SW480 (cell line): ENCODE measurements at regions not wholly inside any gene's neighbourhood (a gene's known extent, or its start where the extent isn't known, plus 50 kb on each side); places are given as distances from the start of the nearest gene placed in this dataset.
A peak's percentile ranks its signal among the peaks of the same experiment; 100 is the strongest.

Experiments used
- DNase-seq: peaks from one replicate; pipeline ENCODE4 v3.0.0-alpha.2; 2016; ENCODE audit warnings: low spot score

DNA sequence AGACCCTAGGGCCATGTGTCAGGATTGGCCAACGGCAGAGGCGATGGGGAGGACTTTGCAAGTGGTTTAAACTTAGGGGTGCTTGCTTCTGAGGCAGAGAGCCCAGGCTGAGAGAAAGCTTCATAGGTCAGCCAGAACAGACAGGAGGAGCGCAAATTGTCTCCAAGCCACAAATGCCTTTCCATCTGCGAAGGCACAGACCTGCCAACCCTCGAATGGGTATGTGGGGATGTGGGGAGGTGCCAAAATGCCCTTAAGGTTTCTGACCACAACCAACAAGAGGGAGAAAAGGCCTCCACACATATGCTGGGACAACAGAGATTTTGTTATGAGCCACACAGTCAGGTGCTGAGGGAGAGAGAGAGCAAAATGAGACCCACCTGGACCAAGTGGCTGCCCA is 283.6 kb downstream of the CYP26B1 start:
- no peak for DNase-seq

DNA sequence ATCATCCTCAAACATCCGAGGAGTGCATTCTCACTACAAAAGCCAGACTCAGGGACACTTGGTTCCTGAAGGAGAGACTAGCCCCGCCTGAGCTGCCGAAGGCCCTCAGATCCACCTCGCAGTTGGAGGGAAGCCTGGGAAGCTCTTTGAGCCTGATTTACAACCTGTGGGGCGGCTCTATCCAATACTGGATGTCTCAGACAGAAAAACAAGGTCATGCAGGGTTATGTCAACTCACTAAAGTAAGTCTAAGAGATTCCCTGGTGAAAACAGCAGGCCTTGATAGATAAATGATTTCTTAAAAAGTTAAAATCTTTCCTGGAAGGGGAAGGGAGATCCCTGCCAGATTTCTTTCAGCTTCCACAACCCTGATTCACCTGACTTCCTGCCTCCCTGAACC is 284.3 kb downstream of the CYP26B1 start:
- no peak for DNase-seq

DNA sequence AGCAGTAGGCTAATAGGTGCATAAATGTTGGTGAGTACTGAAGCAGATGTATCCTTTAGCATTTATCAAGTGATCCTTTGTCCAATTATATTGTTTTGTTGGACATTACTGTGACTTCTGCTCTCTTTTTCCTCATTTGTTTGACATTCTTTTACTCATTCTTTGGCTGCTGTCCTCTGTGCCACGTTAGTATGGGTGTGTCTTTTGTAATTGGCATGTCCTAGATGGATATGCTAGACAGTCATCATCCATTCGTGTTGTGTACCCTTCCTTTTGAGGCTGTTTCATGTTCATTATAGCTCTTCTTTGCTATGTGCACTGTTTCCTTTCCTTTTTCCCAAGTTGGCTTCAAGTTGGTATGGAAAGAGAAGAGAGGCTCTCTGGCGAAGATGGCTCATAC is 284.7 kb downstream of the CYP26B1 start:
- no peak for DNase-seq

DNA sequence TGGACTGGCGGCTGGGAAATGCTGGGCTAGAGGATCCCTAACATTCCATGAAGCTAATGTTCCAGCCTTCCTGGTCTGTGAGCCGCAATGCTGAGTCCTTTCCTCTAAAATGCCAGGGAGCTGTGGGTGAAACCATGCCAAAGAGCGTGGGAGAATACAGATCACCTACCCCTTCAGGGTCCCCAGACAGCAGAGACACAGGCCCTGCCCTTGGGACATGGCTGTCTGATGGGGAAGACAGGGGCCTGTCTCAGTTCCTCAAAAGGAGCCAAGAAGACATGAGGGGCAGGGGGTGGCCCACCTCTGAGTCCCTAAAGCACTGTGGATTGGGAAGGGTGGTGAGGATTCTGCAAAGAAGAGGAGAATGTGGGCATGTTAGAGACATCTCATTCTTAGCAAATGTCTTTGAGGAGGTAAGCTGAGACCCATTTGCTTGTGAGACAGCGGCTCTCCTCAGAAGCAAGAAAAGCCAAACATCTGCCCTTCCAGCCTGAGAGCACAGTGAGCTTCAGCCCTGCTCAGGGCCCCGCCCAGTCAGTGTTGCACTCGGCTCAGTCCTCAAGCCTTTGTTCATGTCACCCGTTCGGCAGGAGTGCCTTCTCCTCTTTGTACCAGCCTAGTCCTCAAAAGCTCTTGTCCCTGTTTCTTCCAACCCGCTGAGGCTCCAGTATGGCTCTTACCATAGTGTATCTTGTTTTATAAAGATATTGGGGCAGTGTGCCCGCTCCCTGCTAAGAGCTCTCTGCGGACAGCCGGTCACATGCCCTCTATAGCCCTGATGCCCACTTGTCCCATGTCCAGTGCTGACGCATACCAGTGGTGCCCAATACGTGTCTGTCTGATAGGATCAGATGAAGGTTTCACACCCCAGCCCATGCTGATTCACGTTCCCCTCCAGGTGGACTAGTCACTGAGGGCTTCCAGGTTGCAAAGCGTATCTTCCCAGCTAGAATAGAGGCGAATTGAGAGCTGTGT is 286.2 kb downstream of the CYP26B1 start:
- no peak for DNase-seq

DNA sequence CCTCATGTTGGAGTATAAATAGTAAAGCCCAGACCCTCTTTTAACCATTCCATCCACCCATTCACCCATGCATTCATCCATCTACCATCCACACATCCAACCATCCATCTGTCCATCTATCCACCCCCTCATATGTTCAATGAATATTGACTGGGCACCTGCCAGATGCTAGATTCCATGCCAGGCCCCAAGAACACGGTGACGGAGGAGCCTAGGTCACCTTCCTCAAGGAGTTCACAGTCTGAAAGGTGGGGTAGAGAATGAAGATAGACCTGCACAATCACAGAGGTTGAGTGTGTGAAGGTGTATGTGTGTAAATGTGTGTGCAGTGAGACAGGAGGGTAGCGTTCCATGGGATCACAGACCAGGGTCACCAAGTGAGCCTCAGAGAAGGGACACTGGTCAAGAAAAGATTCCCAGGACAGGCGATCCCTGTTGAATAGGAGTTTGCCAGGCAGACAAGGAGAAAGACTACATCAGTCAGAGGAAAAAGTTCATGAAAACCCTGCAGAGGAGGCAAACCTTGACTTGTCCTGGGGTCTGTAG is 287.2 kb downstream of the CYP26B1 start:
- no peak for DNase-seq

DNA sequence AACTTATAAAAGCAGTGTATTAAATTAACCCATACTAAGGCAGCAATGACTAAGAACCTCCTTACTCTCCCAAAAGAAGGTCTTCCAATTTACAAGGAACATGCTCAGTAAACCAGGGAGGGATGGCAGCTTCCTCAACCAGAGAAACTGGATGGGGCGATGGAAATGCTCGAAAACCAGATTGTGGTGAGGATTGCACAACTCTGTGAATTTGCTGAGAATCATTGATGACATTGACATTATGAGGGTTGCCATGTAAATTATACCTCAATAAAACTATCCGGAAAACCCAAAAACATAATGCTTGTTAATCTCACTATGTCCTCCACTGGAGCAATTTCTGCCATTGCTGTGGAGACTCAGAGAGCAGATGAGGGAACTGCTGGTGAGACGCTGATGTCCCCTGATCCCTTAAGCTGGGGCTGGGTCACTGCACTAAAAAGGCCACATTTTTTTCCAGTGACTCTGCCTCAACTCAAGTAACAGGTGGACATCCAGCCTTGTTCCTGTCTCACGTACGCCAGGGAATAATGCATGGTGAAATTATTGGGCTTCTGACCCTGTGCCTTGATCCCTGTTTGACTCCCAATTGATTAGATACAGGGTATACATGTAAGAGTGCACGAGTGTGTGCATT is 288.3 kb downstream of the CYP26B1 start:
- DNase-seq: no peak

DNA sequence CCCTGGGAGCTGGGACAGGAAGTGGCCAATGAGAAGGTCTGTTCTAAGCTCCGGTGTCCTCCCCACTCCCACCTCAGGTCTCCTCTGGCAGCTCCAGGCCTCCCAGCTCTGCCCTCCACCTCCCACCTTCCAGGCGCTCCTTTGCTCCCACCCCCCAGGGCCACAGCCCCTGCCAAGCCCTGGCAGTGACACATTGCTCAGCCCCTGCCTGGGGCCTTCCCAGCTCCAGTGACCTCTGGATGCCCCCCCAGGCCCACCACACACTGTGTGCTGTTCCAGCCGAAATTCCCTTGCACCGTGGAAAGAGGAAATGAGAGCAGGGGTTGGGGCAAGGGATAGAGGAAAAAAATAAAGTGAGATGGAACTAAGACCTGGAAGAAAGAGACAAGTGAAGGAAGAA is 289.6 kb downstream of the CYP26B1 start:
- no peak for DNase-seq

DNA sequence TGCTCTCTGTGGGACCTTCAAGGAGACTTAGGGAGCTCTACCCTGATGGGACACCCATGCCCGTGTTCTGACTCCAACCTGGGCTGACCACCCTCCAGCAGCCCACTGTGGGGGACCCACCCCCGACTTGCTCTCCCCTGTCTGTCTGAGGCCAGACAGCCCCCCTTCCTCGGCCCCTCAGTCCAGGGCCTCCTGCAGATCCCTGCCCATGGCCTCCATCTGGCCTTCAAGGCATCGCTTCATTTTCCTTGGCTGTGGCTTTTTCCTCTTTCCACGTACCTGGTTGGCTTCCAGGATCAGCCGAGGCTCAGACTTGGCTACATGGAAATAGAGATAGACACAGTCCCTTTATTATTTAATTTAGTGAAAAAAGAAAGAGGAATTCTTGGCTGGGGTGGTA is 290.0 kb downstream of the CYP26B1 start:
- no peak for DNase-seq

DNA sequence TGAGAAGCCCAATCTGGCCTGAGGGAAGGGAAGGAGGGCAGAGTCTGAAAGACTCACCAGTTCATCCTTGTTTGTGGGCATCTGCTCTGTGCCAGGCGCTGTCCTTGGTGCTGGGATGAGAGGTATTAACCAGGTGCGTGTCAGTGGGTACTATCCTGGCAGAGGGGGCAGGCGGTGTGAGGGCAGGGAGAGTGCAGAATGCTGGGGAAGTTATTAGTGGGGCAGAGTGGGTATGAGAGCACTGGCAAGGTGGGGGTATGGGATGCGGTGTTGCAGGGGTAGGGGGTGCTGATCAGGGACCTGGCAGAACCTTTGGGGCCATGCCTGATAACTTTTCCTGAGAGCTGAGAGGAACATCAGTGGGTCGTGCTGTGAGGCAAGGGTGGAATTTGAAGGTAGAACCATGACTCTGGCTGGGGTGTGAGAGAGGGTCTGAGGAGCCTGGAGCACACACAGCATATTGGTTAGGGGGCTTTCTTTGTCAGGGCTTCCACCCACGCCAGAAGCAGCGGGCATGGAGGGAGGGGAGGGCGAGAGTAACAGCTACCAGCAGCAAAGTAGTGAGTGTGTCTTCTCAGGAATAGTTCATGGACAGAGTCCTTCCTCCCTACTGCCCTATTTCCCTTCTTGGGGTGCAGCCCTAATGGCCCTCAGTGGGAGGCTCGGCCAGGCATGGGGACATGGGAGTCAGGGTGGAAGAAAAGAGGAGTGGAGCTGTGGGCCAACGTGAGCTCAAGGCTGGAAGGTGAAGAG is 290.7 kb downstream of the CYP26B1 start:
- peak; percentile 23 for DNase-seq

DNA sequence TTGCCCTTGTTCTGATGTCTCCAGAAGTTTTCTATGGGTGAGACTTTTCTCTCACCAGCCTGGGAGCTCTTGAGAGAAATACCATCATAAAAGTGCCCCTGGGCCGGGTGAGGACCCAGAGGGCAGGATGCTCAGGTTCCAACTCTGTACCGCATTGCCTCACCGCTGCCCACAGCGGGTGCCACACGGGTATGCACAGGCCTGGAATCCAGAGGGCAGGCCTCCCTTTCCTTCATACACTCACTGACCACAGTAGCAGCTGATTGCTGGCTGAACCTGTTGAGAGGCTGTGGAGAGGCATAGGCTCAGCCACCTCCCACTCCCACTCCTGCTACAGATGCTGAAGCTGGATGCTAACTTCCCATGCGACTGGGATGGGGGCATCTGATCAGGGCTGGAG is 293.8 kb downstream of the CYP26B1 start:
- no peak for DNase-seq

DNA sequence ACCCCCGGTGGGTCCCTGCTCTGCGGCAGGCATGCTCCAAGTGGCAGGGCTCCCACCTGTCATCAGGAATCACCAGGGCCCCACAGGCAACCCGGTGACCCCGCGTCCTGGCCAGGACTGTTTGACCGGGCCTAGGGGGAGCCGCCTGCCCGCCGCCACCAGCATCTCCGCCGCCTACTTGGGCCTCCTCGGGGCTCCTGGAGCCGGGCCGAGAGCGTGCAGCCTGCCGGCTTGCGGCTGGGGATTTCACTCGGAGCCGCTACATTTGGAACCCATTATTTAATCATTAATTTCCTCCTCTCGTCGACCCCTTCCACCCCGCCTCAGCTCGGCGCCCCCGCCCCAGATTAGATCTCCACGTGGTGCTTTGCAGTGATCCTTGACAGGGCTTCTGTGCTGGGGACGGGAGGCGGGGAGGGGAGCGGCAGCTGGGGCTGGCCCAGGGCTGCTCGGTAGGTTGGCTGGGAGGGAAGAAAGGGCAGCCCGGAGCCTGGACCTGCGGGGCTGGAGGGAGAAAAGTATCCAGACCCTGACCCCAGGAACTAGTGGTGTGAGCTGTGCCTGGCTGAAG is 295.4 kb downstream of the CYP26B1 start:
- DNase-seq: no peak

DNA sequence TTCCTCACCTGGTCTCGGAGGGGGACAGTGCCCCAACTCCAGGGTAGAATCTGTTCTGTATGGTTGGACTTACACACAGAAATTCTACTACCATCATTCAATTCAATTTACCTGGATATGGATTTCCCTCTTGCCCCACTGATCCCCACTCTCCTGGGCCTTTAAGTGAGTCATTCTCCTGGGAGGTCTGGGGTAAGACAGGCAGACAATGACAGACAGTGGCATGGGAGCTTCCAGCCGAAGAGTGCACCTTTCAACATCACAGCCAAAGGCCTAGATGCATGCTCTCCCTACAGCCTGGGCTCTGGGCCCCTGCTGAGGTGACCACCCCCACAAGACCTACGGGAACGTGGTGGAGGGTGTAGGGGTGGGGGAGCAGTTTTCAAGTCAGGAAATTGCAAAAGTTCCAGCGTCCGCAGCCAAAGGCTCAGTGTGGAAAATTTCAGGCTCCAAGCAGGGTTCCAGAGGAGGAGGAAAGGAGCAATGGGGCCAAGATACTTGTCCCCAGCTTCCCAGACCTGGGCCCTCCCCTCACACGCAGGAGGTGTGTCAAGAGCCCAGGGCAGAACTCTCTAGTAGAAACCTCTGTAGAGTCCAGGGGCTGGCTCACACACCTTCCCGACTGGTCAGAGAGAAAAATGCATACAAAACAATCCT is 296.4 kb downstream of the CYP26B1 start:
- DNase-seq: no peak

DNA sequence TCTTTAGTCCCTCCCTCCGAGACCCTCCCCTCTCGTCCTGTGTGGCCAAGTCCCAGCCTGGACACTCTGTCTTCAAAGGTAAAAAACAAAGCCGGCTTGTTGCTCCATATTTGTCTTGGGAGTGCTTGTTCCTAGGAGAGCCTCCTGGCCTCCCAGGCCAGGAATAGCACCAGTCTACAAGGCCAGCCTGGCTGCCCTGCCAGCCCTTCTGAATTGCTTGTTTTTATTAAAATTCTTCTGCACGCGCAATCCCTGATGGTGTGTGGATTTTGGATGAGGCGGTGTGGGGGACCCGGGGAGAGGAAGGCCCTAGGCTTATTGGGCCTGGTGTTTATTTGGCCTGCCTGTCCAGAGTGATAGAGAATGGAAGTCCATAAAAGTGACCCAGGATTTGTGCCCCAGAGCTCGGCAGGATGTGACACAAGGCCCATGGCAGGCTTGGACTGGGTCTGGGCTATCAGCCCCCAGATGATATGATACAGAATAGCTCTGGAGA is 297.3 kb downstream of the CYP26B1 start:
- DNase-seq: no peak

DNA sequence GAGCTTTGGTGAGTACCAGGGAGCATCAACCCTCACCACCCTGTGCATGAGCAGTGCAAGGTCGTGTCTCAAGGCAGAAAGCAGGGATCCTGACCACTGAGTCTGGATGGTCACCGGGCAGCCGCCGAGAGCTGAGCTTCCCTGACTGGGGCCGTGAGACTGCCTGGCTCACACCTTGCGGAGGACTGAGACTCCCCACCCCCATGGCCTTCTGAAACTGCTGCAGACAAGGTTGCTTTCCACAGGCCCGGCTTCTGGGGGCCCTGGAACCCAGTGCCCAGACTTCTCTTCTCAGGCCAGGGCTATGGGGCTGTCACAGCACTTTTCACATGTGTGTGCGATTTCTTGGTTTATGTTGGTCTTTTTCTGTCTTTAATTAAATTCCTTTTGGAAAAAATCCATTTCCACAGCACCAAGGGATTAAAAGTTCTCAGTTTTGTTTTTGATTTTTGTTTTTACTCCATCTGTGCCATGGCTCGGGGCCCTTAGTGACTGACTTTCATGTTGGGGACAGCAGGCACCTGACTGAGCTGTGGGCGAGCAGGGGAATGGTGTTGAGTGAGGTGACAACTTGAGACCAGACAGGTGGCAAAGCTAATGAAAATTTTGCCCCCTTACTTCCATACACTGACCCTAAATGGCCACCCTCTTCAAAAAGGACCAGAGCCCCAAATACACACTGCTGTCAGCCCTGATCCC is 297.9 kb downstream of the CYP26B1 start:
- DNase-seq: no peak

DNA sequence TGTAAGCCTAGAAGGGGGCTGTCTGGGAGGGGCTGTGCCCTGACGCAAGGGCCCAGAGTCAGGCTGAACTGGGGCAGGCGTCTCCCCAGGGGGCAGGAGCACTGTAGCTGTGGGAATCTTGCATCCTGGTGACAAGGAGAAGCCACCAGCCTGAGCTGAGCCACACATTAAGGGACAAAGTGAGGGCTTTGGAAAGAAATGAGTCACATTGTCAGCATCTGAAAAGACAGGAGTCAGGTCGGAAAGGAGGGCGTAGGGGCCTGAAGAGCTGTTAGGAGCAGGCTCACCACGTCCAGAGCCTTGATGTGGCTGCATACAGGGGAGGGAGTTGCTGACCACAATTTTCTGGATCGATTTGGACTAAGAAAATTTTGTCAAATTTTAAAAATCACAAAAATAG is 298.6 kb downstream of the CYP26B1 start:
- no peak for DNase-seq

DNA sequence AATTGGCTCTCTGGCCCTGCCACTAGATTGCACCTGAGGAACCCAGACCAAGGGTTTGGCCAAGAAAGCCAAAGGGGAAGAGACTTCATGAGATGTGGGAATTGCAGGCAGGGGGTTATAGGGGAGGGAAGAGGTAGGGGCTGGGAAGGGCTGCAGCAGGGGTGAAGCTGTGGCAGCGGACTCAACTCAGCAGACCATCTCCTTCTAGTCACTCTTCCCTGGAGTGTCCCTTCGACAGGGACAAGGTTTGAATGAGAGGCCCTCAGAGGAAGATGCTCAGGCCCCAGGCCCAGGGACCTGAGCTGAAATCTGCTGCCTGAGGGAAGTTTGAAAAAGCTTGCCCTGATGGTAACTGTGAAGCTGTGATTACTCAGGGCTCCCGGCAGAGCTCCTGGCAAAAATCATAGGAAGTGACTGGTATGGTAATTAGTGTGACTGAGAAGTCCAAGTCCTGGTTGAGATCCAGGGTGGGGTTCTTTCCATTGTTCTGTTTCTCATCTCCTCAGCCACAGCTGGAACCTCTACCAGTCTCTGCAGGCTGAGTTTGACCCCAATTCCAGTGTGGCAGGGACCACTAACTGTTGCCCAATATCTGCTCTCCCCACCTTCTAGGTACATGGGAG is 300.9 kb downstream of the CYP26B1 start:
- DNase-seq: no peak

DNA sequence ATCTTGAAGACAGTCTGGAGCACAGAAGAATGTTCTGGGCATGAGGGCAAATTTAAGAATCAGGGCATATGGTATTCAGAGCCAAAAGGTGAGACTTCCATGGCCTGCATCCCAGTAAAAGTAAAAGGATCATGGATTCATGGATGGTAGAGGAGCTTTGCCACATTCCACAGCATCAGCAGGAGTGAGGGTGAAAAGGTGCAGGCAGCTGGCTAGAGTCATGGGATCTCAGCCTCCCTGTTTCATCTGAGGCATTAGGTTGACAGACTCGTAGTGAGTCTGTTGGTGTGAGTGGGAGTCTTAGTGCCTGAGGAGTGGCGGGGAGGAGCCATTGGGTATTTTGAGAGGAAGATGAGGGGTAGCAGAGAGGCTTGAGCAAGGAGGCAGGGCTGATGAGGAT is 301.6 kb downstream of the CYP26B1 start:
- DNase-seq: no peak

DNA sequence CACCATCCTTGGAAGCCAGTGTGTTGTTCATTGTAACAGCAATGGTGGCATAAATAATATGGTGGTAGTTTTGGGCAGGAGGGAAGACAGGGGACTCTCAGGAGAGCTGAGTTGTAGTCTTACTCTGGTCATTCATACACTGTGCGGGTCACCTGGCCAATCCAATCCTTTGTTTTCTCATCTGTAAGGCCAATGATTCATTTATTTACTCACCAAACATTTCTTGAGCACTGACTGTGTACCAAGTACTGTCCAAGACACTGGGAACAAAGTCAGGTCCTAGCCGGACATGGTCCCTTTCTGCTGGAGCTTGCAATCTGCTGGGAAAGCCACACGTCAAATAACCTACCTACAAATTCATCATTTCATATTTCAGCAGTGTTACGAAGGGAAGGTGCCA is 302.7 kb downstream of the CYP26B1 start:
- DNase-seq: no peak

DNA sequence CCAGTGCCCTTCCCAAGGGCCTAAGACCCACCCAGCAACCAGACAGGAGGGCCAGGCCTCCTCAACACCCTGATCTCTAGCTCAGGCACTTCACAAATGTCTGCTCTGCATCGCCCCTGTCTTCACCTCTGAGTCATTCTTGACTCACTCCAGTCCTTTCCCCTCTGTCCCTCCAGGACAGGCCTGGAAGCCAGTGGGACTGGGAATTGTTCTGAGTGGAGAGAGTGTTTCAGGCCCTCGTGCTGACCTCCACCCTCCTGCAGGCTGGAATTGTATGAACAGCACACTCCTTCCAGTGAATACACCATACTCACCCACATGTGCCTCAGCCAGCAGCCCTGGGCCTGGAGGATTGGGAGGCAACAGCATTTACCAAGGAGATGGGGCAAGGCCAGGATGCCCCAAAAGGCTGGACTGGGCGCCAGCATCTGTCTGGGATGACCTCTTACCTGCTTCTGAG is 304.2 kb downstream of the CYP26B1 start:
- no peak for DNase-seq

DNA sequence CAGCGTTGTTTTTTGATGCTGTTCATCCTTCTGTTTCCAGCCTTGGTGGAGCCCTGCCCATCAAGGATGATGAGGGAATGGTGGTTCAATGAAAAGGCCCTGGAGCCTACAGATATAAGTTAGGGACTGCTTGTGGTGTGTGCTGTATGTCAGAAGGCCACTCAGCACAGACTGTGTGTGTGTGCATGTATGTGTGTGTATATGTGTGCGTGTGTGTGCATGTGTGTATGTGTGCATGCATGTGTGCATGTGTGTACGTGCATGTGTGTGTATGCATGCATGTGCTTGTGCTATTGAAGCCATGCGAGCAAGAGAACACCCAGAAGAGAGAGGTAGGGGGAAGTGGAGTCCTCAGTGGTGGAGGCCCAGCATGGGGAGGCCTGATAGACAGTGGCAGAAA is 304.9 kb downstream of the CYP26B1 start:
- no peak for DNase-seq
